ENCODE measurements at regions not wholly inside any gene's neighbourhood (a gene's known extent, or its start where the extent isn't known, plus 50 kb on each side); places are given as distances from the start of the nearest gene placed in this dataset.
"Not testable (repeated sequence)": the region's sequence is repeated elsewhere in the genome, so short reads cannot be mapped to it uniquely, and the experiment has no call there.

- DNase-seq (ENCODE audit: low read depth): not testable (repeated sequence)
These were observed 62.5 kb upstream of the TNK2 start for GRCh38 chr3:195970873-195971272.

DNA sequence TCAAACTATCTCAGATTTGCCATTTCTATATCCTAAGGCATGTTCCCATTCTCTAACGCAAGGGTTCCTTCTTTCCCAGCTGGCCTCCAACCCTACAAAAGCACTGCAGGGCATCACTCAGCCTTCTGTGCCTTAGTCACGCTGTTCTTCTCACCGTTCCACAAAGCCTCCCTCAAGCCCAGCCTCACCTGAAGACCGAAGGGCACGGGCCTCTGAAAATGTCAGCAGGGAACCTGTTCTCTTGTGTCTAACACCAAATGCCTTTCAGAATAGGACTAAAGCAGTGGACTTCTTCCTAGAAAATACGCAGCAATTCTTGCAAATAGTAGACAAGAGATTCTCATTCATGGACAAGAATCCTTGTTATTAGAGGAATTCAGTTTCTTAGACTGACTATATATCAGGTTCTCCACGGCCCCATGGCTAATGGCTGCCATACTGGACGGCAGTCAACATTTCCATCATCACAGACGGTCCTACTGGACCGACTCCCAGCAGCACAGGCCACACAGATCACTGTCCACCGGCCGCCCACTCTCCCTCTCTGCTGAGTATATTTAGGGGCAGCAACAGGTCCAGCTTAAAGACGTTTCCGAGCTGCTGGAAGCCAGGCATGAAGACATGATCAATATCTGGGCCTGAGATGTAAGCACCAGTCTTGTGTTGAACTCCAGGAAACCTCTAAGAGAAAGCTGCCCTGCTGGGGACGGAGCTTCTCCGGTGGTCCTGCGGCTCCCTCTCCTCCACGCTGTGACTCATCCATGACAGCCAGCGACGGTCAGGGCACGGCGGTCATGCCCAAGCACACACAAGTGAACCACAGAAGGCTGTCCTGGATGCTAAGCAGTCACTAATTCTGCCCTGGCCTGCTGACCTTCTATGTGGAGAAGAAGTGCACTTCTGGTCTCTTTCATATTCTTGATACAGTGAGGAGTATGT, 61.8 kb upstream of the TNK2 start:
- not testable (repeated sequence) for DNase-seq (ENCODE audit: low read depth)

GRCh38 chr3:195969341-195969740, 61.0 kb upstream of the TNK2 start:
- DNase-seq (ENCODE audit: low read depth): not testable (repeated sequence)

DNA sequence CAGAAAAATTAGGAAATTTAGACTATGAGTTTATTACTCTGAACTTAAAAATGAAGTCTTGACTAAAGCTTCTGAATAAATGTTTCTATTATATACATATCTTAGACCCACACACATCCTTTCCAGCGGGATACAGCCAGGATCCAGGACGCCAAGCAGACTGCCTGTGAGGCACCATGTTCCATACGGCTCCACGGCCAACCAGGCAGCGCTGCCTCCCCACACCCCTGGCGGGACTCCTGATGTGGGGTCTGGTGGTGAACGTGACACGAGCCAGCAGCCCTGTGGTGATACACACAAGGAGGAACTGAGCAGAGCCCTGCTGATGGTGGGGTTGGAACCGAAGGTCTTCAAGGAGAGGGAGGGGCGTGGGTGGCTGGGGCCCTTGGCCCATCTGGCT, 59.8 kb upstream of the TNK2 start:
- not testable (repeated sequence) for DNase-seq (ENCODE audit: low read depth)

- not testable (repeated sequence) for DNase-seq (ENCODE audit: low read depth)
These were observed 59.0 kb upstream of the TNK2 start for GRCh38 chr3:195967387-195967720.

DNA sequence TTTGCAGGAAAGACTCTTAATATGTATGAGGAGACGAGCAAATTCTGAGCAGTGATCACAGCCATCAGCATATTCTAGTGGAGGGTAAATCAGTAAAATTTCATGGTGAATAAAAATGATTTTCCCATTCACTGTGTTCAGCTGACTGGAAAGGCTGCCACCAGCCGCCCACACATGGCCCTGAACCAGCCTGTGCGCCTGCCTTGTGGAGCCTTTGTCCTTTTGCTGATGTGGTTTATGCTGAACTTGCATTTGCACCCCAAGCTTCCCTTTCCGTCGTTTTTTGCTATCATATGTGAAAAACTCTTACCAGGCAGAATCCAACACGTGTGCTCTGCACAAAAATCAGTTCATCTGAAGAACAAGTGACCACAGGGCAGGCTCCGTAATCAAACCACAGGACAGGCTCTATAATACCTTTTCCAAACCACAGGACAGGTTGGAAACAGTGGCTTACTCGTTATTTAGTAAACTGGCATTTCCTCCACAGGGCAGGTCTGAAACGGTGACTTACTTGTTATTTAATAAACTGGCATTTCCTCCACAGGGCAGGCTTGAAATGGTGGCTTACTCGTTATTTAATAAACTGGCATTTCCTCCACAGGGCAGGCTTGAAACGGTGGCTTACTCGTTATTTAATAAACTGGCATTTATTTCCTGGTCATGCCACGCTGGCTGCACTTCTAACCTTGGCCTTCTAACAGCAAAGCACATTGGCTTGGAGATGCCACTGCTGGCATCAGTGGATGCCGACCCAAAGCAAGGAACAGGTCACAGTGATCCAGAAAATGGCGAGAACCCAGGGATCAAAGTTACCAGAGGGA, 58.4 kb upstream of the TNK2 start:
- not testable (repeated sequence) for DNase-seq (ENCODE audit: low read depth)

DNA sequence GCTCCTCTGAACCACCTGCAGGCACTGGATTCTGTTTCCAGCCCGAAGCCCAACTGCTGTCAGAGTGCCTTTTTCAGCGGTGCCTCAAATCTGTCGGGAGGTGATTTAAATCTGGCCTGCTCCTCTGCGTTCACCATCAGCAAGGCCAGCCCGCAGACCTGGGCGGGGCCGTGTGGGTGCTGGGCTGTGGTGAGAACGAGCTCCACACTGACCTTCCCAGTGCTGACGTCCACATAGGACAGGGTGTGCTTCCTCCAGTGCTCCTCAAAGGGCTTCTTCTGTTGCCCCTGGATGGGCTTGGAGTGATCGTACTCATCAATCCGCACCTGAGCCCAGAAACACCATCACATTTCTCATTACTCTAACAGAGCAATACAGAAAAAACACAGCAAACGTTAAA, 56.9 kb upstream of the TNK2 start:
- DNase-seq (ENCODE audit: low read depth): not testable (repeated sequence)

GRCh38 chr3:195964318-195965107, 56.2 kb upstream of the TNK2 start:
- DNase-seq (ENCODE audit: low read depth): not testable (repeated sequence)

GRCh38 chr3:195962222-195962621, 53.9 kb upstream of the TNK2 start:
- DNase-seq (ENCODE audit: low read depth): not testable (repeated sequence)

GRCh38 chr3:195960971-195961775, 52.8 kb upstream of the TNK2 start:
- DNase-seq (ENCODE audit: low read depth): not testable (repeated sequence)

- DNase-seq (ENCODE audit: low read depth): not testable (repeated sequence)
These were observed 51.8 kb upstream of the TNK2 start for GRCh38 chr3:195960164-195960563.

DNA sequence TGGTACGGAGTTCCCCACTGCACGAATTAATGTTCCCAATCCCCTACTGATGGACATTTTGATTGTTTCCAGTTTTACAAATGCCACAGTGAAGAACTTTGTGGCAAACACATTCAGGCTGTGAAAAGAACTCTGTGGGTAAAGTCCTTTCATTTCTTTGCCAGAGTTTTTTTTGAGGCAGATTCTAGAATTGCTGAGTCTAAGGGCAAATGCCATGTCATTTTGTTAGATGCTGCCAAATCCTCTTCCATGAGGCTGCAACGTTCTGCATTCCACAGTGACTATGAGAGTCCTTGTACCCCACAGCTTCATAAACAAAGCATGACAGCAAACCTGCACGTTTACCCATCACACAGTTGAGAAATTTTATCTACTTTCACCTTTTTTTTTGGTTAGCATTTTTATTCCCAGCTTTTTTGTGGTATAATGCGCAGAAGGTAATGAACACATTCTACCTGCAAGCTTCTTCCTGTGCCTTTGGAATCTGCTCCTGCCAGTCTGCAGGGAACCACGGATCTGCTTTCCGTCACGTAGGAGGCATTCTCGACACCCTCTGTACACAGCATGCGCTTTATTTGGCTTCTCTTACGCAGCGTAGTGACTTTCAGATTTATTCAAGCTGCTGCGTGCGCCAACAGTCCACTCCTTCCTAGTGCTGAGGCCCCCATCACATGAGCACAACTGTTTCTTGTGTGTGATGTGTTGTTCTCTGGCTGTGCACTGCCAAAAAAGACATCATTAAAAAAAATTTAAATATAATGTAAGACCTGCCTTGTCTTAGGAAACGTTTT, 51.2 kb upstream of the TNK2 start:
- not testable (repeated sequence) for DNase-seq (ENCODE audit: low read depth)

GRCh38 chr3:195958736-195959135, 50.4 kb upstream of the TNK2 start:
- DNase-seq (ENCODE audit: low read depth): not testable (repeated sequence)
